ENCODE measurements at regions not wholly inside any gene's neighbourhood (a gene's known extent, or its start where the extent isn't known, plus 50 kb on each side); places are given as distances from the start of the nearest gene placed in this dataset.
"Not testable (repeated sequence)": the region's sequence is repeated elsewhere in the genome, so short reads cannot be mapped to it uniquely, and the experiment has no call there.

DNA sequence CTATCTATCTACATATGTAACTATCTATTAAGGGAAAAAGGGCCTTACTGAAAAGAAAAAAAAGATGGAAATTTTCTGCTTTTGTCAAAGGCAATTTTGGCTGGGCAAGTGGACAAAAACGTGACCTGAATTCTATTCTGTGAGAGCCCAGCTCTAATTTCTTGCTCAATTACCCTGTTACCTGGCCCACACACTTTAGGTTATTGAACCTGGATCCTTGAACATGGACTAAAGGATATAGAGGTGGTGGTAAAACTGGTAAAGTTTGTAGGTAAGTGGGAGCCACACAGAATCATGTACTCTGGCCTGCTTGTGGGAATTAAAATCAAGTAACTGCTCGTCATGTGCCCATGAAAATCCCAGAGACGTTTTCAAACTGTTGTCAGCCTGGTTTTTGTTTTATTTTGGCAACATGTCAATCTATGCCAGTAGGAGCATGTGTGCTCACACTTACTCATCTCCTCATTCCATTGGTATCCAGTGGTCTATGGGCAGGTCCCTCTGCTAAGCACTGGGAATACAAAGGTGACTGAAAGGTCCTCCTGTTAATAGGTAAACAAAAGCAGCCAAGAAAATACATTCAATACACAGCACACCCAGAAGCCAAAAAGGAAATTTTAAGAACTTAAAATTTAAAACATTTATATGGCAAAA is 113.7 kb upstream of the WARS2 start:
- no peak for DNase-seq

DNA sequence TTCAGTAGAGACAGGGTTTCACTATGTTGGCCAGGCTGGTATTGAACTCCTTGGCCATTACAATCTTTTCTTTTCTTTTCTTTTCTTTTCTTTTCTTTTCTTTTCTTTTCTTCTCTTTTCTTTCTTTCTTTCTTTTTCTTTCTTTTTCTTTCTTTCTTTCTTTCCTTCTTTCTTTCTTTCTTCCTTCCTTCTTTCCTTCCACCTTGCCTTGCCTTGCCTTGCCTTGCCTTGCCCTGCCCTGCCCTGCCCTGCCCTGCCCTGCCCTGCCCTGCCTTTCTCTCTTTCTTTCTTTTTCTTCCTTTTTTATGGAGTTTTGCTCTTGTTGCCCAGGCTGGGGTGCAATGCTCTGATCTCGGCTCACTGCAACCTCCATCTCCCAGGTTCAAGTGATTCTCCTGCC is 112.5 kb upstream of the HAO2 start:
- DNase-seq = not testable (repeated sequence)

DNA sequence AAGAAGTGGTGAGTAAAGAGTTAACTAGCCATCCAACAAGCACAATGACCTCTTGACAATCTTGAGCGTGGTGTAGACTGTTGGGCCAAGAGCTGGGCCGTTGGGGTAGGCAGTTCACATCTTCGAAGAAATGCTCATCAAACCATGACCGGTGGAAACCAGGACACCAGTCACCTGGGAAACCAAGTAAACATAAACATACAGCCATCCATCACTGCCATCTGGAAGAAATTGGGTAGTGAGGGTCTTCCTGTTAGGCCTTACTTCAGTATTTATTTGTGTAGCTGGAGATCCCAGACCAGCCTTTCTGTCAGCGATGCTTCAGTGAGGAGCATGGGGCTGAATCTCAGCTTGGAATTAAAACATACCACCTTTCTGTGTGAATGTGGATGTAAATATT is 108.1 kb upstream of the HAO2 start:
- no peak for DNase-seq

DNA sequence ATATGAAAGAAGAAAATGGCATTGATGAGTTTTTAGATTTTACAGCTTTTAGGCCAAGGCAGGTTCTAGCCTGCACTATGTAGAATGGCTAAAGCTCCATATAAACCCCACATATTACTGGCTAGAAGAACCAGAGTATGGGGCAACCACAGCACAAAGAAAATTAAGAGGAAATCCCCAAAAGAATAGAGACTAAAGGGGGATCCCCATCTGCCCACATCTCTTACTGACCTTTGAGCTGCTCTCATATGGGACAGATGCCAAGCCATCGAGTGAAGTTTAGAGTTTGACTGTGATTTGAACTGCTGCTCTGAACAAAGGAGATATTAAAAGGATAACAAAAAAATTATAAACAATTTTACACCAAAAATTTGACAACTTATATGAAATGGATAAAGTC is 102.2 kb upstream of the HAO2 start:
- no peak for DNase-seq

DNA sequence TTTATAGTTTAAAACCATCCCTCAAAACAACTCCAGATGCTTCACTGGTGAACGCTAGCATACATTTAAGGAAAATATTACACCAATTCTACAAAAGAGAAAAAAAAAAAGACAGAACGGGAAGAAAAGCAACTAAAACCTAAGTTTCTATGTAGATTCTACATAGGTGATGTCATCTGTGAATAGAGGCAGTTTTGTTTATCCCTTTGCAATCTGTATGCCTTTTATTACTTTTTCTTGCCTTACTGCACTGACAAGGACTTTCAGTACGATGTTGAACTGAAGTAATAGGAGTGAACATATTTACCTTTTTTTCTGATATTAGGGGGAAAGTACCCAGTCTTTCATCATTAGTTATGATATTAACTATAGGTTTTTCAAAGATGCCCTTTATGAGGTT is 101.7 kb upstream of the HAO2 start:
- no peak for DNase-seq

DNA sequence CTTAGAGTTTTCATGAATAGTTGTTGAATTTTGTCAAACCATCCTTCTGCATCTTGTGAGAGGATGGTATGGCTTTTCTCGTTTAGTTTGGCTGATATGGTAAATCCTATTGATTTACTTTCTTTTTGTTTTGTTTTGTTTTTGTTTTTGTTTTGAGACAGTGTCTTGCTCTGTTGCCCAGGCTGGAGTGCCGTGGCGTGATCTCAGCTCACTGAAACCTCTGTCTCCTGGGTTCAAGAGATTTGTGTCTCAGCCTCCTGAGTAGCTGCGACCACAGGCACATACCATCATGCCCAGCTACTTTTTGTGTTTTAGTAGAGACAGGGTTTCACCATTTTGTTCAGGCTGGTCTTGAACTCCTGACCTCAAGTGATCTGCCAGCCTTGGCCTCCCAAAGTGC is 101.3 kb upstream of the HAO2 start:
- not testable (repeated sequence) for DNase-seq

DNA sequence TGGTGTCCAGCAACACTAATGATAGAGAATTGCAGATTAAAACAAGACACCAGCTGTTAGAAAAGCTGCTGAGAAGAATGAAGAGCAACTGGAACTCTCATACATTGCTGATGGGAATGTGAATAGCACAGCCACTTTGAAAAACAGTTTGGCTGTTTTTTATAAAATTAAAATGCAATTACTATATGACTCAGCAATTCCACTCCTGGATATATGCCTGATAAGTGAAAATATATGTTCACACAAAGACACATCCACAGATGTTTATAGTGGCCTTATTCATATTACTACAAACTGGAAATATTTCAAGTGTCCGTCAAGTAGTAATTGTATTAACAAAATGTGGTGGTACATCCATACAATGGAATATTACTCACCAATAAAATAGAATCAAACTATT is 99.7 kb upstream of the HAO2 start:
- DNase-seq = no peak

DNA sequence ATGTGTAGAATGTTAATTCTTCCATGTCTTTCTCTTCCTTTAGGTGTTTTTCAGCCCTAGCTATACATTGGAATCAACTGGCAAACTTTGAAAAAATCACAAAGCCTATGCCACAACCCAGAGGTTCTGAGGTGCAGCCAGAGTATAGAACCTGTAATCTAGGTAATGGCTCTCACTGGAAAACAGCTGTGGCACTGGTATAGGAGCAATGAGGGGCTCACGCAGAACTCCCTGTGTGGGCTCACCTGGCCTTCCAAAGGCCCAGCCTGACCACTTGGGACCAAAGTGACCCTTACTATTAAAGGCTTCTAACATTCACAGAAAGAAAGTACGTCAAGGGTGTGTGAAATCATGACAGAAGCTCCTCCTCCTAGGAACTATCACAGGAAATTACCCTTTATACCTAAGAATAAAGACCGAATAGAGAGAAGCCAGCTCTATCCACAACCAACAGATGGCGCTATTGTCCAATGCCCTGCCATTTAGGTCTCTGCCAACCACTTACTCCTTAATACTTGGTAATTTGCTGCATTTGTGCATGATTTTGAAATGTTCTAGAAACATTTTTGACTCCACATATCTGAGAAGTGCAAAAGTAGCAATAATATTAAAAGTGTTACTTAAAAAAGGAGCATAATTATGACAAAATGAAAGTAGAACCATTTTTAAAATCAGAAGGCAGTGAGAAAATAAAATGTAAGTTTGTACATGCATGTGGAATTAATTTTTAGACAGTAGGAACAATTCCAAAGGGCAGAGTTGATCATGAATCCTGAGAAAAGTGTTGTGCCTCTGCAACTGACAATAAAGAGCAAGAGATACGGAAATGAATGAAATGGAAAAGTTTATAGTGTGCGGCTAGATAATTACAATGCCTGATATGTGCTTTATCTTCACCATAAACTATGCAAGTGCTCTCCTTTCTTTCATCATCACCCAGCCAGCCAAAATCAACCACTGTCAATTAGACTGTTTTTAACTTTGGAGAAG is 93.1 kb upstream of the HAO2 start:
- peak; percentile 52 for DNase-seq

DNA sequence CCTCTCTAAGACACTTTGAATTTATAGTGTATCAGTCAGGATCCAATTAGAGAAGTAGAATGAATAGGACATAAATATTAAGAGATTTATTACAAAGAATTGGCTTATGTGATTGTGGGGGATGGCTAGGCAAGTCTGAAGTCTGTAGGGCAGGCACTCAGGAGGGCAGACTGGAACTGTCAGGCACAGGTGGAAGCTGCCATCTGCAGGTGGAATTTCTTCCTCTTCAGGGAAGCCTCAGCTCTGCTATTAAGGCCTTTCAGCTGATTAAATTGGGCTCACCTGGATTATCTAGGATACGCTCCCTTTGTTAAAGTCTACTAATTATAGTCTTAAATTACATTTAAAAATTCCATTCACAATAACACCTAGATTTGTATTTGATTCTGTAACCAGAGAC is 92.0 kb upstream of the HAO2 start:
- DNase-seq = peak; percentile 53

DNA sequence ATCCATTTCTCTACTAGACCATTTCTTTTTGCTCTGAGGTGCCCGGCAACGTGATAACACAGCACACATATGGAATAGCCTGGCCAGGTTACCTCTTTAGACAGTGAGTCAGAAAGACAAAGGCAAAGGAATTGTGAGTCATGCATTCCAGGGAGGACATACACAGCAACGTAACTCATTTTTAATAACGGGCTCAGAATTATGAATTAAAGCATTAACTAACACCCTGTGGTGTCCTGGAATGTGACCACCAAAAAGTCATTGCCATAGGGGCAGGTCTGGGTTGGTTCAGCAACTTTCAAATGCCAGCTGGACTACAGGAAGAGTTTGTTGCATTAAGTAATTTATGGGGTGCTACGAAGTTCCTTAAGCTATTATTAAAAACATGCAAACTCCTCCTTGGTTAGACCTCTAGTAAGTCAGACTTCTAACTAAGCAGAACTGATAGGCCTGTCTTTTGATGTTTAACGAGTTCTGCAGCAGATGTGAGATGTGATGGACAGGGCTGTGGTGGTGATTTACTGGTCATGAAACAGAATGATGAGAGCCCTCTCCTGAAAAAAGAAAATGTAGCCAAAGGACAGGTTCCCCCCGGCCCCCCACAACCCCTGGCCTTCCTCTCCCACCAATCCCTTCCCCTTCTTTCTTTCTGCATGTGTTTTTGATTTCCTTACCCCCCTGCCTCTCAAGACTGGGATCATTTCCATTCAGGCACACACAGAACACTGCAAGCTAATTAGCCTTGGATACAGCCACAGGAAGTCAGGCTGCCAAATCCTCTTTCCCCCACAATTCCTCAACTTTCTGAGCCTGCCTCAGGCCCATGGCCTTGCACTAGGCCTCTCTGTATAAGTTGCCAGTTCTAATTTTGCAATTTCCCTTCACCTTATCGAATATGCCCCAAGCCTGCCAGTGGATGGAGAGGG is 88.9 kb upstream of the HAO2 start:
- no peak for DNase-seq

DNA sequence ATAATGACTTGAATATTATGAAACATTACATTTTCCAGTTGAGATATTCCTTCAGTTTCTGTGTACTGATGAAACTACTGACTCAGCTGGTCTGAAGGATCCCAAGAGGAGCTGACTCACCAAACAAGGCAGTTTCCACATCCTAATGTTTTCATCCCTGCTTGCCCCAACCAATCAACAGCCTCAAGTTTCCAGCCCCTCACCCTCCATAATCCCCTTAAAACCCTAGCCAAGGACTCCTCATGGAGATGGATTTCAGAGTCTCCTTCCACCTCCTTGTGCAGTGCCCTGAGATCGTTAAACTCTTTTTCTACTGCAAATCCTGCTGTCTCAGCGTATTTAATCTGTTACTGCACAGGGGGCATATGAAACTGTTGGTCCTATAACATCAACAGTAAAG is 83.1 kb upstream of the HAO2 start:
- no peak for DNase-seq

DNA sequence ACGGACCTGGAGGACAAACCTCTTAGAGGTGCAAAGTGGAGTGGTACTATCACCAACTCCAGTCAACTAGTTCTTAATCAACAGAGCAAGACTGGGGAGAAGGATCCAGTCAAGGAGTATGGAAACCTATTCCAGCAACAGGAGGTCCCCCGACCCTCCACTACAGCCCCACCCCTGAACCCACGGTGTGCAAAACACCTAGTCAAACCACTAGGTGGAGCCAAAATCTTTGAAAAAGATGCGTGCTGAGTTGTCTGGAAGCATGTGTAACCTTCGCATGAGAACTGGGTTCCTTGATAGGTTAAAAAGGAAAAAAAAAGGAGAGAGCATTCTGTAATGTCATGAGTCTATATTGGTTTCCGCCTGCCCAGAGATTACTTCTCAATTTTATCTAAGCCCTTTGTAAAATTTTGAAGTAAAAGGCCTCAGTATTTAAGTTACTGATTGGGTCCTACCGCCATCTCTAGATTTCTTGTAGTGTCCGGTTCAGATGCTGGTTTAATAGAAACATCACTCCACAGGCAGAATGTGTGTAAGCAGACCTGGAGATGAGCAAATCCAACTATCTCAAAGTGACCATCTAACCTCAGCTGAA is 81.9 kb upstream of the HAO2 start:
- DNase-seq = no peak

DNA sequence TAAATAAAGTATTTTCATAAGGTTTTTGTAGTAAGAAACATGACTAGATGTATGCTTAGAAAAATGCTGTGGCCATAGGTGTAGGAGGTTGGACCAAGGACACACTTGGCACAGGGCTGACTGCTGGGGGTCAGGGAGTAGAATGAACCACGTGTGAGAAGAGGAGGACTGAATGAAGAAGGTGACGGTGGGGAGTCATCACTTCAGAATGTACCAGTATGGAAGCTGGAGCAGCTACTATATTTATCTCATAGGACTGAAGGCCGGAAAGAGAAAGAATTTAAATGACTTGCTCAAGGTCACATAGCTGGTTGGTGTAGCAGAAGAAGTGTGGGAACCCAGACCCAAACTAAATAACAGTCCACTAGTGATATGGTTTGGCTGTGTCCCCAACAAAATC is 79.8 kb upstream of the HAO2 start:
- DNase-seq = no peak

DNA sequence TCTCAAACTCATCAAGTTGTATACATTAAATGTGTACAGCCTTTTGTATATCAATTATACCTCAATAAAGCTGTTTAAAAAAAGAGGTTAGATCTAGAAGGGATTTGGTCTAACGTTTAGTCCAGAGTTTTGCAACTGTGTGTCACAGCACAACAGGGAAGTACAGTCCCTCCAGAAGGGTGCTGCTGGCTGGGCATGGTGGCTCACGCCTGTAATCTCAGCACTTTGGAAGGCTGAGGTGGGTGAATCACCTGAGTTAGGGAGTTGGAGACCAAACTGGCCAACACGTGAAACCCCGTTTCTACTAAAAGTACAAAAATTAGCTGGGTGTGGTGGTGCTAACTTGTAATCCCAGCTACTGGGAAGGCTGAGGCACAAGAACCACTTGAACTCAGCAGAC is 78.3 kb upstream of the HAO2 start:
- DNase-seq = no peak

DNA sequence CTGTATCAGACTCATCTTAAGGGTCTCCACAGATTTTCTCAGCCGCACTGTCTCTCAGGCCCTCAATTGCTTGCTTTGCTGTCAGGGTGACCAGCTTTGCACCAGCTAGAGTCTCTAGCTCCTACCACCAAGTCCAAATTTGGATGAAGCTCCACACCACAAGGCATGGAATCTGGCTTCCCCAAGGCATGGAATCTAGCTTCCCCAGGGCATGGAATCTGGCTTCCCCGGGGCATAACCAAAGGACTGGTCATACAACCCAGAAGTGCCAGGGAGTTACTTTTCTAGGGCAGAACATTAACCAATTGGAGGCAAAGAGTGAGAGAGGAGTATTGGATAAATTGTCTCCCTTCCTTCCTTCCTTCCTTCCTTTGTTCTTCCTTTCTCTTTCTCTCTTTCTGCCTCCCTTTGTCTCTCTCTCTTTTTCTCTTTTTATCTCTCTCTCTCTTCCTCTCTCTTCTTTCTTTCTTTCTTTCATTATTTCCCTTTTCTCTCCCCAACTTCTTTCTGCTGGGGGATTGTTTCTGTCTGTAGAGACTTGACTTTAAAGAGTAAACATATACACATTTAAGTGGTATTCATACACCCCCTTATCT is 76.9 kb upstream of the HAO2 start:
- no peak for DNase-seq

DNA sequence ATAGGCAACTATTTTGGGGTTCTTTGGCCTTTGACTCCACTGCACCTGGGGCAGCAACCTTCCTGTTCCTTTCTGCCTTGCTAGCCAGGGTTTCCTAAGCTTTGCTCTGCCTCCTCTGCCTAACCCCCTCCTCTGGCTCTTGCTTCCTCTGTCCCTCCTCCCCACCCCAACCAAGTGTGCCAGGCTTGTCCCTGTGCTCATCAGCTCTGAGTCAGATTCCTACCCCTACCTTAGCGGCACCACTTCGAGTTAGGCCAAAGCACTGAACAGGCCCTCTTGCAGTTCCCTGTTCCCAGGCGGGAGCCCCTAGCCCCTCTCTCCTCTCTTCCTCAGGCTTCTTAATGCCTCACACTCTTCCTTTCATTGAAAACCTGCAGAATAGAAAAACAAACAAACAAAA is 74.8 kb upstream of the HAO2 start:
- no peak for DNase-seq

DNA sequence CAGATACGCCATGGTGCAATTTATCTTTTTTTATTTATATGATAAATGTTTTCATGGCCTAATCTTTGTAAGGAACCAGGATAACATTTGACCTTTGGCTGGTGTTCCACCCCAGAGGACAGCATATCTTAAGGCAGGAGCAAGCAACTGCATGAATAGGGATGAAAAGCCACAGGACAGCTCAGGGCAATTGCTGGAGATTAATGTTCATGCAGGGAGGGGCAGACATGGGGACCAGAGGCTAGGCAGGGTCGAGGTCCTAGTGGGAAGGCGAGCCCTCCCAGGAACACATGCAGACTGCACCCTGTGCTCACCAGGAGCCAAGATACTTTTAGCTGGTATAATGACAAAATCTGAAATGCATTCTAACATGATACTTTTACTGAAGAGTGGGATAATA is 74.4 kb upstream of the HAO2 start:
- no peak for DNase-seq

DNA sequence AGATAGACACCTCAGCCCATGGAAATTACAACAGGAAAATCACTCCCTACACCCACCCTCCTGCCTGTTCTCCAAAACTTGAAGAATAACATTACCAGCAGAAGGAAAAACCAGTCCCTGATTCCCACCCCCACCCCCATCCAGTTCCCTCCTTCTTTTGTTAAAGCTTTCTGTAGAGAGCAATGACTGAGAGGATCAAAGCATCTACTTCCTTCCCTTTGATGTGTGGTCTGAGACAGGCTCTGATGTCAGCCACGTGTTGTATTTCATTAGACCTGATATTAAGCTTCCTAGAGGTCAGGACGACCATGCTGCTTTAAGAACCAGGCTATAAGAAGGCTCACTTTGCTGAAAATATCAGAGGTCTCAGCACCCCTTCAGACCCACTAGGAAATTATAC is 73.9 kb upstream of the HAO2 start:
- DNase-seq = no peak

DNA sequence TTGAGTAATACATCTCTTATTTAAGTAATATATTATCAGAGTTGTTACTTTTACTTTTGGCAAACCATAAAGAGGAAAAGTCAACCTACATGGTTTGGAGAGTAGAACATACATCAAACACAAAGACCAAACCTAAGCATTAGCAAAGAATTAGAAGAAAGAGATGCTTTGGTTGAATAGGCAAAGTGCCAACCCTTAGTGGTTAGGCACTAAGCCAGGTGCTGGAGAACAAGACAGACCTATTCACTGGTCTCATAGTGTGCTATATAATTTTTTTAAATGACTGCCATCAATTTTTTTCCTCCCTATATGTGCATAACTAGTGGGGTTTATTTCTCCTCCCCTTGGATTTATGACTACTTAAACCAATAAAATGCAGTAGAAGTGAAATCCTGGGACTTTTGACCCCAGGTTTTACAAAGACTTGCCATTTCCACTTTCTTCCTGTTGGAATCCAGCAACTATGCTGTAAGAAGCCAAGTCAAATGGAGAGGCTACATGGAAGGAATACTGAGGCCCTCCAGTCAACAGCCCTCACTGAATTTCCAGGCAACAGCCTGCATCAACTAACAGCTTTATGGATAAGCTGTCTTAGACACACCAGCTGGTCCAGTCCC is 69.8 kb upstream of the HAO2 start:
- DNase-seq = no peak

DNA sequence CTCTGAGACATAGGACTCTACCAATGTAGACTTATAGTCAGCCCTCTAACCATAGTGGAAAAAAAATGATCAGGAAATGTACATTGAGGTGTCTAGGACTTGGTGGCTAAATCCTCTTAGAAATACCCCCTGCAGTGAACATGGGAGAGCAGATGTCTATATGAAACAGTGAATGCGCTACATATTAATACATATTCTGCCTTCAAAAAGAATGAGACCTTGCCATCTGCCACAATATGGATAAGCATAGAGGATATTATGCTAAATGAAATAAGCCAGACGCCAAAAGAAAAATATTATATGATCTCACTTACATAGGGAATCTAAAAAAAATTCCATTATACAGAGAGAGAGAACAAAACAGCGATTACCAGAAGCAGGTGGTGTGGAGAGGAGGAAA is 66.6 kb upstream of the HAO2 start:
- DNase-seq = no peak

DNA sequence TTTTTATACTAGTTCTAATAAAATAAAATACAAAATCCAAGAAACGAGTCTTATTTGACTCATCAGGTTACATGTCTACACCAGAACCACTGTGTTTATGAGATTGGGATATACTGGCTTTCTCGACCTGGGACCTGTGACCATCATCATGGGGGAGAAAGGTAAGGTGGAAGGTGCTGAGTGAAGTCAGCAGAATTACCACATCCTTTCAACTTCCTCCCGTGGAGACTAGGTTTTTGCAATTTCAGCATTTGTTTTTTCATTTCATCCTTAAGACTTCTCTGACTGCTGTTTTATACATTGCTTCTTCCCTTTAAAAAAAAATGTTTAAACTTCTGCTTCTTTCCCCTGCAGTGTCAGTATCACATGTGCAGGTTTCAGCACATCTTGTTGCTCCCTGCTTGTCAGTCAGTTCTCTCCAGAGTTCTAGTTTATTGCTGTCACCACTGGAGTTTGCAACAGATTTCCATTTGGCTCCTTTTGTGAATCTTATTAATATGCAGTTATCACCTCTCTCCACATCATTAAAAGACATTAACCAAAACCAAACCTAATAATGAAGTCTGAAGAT is 60.4 kb upstream of the HAO2 start:
- DNase-seq = no peak

DNA sequence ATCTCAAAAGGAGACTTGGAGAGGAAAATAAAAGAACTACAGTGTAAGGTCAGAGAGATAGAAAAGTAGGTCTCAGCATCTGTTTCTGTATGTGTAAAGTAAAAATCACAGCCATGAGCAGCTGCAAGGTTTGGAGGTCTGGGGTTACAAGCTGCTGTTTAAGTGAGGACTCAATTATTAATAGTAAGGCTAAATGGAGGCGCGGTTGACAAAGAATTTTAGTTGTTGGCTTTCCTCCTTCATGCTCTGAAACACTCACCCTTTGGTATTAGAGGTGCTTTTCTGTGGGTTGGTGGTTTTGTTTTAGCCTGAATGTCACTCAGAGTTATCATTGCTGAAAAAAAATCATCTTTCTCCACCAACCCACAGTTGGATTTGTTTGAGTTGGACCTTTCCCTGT is 59.8 kb upstream of the HAO2 start:
- no peak for DNase-seq
